ENCODE measurements at regions not wholly inside any gene's neighbourhood (a gene's known extent, or its start where the extent isn't known, plus 50 kb on each side); places are given as distances from the start of the nearest gene placed in this dataset.
A peak's percentile ranks its signal among the peaks of the same experiment; 100 is the strongest.
"Not testable (repeated sequence)": the region's sequence is repeated elsewhere in the genome, so short reads cannot be mapped to it uniquely, and the experiment has no call there.

- DNase-seq (ENCODE audit: low spot score in 2 of 2); intact Hi-C loops (cut with DNase I; ENCODE audit: low total_unique reads); H3K4me3 ChIP-seq (ENCODE audit: low read depth, poor library complexity, severe bottlenecking): not testable (repeated sequence)
- 75 to 82% methylated on average over 15 of the region's 15 CpGs for WGBS, 2 donors
These were observed 215.0 kb downstream of the STIM2 start for GRCh38 chr4:27075603-27076002.

GRCh38 chr4:27078934-27079455 lies 218.4 kb downstream of the STIM2 start:
- H3K4me3 ChIP-seq (ENCODE audit: low read depth, poor library complexity, severe bottlenecking), result no peak overlapping the region
- intact Hi-C loops (cut with DNase I; ENCODE audit: low total_unique reads), result no loop called here
- no peak for DNase-seq (ENCODE audit: low spot score in 2 of 2)
- TF ChIP-seq CTCF (IDR thresholded peaks at IDR 0.05) (no peak), POLR2A (IDR thresholded peaks at IDR 0.05) (no peak)
- 47 to 54% methylated on average over 4 of the region's 4 CpGs for WGBS, 2 donors

GRCh38 chr4:27081675-27082586 lies 221.3 kb downstream of the STIM2 start:
- no peak overlapping the region for H3K4me3 ChIP-seq (ENCODE audit: low read depth, poor library complexity, severe bottlenecking)
- intact Hi-C loops (cut with DNase I; ENCODE audit: low total_unique reads), result no loop called here
- WGBS, 2 donors, result 52 to 56% methylated on average over 6 of the region's 6 CpGs
- DNase-seq (ENCODE audit: low spot score in 2 of 2), result peak; percentile 10 to 32
- TF ChIP-seq CTCF (IDR thresholded peaks at IDR 0.05) (no peak), POLR2A (IDR thresholded peaks at IDR 0.05) (no peak)

GRCh38 chr4:27082776-27083175 lies 222.1 kb downstream of the STIM2 start:
- intact Hi-C loops (cut with DNase I; ENCODE audit: low total_unique reads), result no loop called here
- DNase-seq (ENCODE audit: low spot score in 2 of 2), result peak; percentile 6 to 17
- no peak overlapping the region for H3K4me3 ChIP-seq (ENCODE audit: low read depth, poor library complexity, severe bottlenecking)
- WGBS, 2 donors, result 86 to 88% methylated on average over 4 of the region's 4 CpGs
- TF ChIP-seq CTCF (IDR thresholded peaks at IDR 0.05) (no peak), POLR2A (IDR thresholded peaks at IDR 0.05) (no peak)

- intact Hi-C loops (cut with DNase I; ENCODE audit: low total_unique reads), result no loop called here
- 5% methylated on average over 33 of the region's 33 CpGs for WGBS, 2 donors
- DNase-seq (ENCODE audit: low spot score in 2 of 2), result peak; percentile 11 to 83
- H3K4me3 ChIP-seq (ENCODE audit: low read depth, poor library complexity, severe bottlenecking), result no peak overlapping the region
- TF ChIP-seq POLR2A (IDR thresholded peaks at IDR 0.05), result no peak
- no peak for TF ChIP-seq CTCF (IDR thresholded peaks at IDR 0.05)
These were observed 224.2 kb downstream of the STIM2 start for GRCh38 chr4:27084685-27085361.

GRCh38 chr4:27085396-27085795 lies 224.8 kb downstream of the STIM2 start:
- no peak overlapping the region for H3K4me3 ChIP-seq (ENCODE audit: low read depth, poor library complexity, severe bottlenecking)
- no peak for TF ChIP-seq CTCF (IDR thresholded peaks at IDR 0.05)
- no peak for TF ChIP-seq POLR2A (IDR thresholded peaks at IDR 0.05)
- intact Hi-C loops (cut with DNase I; ENCODE audit: low total_unique reads), result no loop called here
- peak in 1 of 2 donors; percentile 3 for DNase-seq (ENCODE audit: low spot score in 2 of 2)
- 32 to 47% methylated on average over 7 of the region's 7 CpGs for WGBS, 2 donors

Measured in lower leg skin (tissue), 4 donors.